ENCODE measurements at regions not wholly inside any gene's neighbourhood (a gene's known extent, or its start where the extent isn't known, plus 50 kb on each side); places are given as distances from the start of the nearest gene placed in this dataset.
"Not testable (repeated sequence)": the region's sequence is repeated elsewhere in the genome, so short reads cannot be mapped to it uniquely, and the experiment has no call there.

GRCh38 chr7:42650701-42651100, 261.2 kb downstream of the C7orf25 start:
- no peaks in the 10 kb centered on the region for H3K36me3 ChIP-seq (ENCODE audit: control insufficient read depth, insufficient read depth, low read length)
- no CpG with 5 or more reads among the region's 1 CpG for WGBS (ENCODE audit: extremely low coverage, insufficient coverage, low lambda C conversion rate)
- no peak for DNase-seq

GRCh38 chr7:42650171-42650570, 261.7 kb downstream of the C7orf25 start:
- Histone ChIP-seq H3K56ac (ENCODE audit: low read length) (no peak overlapping the region), H3K27ac (ENCODE audit: low read depth, low read length) (no peak overlapping the region), H4K8ac (ENCODE audit: low read depth, low read length) (no peak overlapping the region), H3K4me3 (ENCODE audit: low read length) (no peak overlapping the region), H3K4ac (ENCODE audit: low read depth, low read length) (no peak overlapping the region), H2BK5ac (ENCODE audit: low read length) (no peak overlapping the region), H2BK15ac (replicated peaks; ENCODE audit: low read depth) (no peak overlapping the region), H4K5ac (ENCODE audit: low read length) (no peak overlapping the region), H3K79me1 (ENCODE audit: low read length) (no peaks in the 10 kb centered on the region), H3K23ac (ENCODE audit: low read length) (no peak overlapping the region), H3K9ac (ENCODE audit: low read length) (no peak overlapping the region), H3K27me3 (ENCODE audit: insufficient read depth, low read length, poor library complexity) (no peaks in the 10 kb centered on the region), H3K79me2 (ENCODE audit: control insufficient read depth, insufficient read depth, low read length) (no peaks in the 10 kb centered on the region), H2AK5ac (ENCODE audit: low read length) (no peak overlapping the region), H3K4me1 (ENCODE audit: control insufficient read depth, low read depth, low read length) (no peaks in the 10 kb centered on the region), H3K18ac (ENCODE audit: low read length) (no peak overlapping the region), H3K36me3 (ENCODE audit: control insufficient read depth, insufficient read depth, low read length) (no peaks in the 10 kb centered on the region), H2BK120ac (ENCODE audit: low read depth, low read length) (no peak overlapping the region), H3K4me2 (ENCODE audit: low read length) (no peak overlapping the region)
- WGBS (ENCODE audit: extremely low coverage, insufficient coverage, low lambda C conversion rate) = no CpG with 5 or more reads among the region's 6 CpGs
- DNase-seq = no peak

More at GRCh38 chr7:42650701-42651100, 261.2 kb downstream of the C7orf25 start:
- no peaks in the 10 kb centered on the region for H3K27me3 ChIP-seq (ENCODE audit: insufficient read depth, low read length, poor library complexity)
- no peaks in the 10 kb centered on the region for H3K79me2 ChIP-seq (ENCODE audit: control insufficient read depth, insufficient read depth, low read length)
- H2AK5ac ChIP-seq (ENCODE audit: low read length) = no peak overlapping the region
- no peak overlapping the region for H3K4me2 ChIP-seq (ENCODE audit: low read length)
- no peak overlapping the region for H2BK5ac ChIP-seq (ENCODE audit: low read length)
- H3K4me3 ChIP-seq (ENCODE audit: low read length) = no peak overlapping the region
- H4K8ac ChIP-seq (ENCODE audit: low read depth, low read length) = no peak overlapping the region
- no peak overlapping the region for H3K56ac ChIP-seq (ENCODE audit: low read length)
- no peaks in the 10 kb centered on the region for H3K79me1 ChIP-seq (ENCODE audit: low read length)
- no peak overlapping the region for H3K18ac ChIP-seq (ENCODE audit: low read length)
- H2BK120ac ChIP-seq (ENCODE audit: low read depth, low read length) = no peak overlapping the region
- H2BK15ac ChIP-seq (replicated peaks; ENCODE audit: low read depth) = no peak overlapping the region
- no peak overlapping the region for H3K9ac ChIP-seq (ENCODE audit: low read length)
- no peak overlapping the region for H3K4ac ChIP-seq (ENCODE audit: low read depth, low read length)
- H4K5ac ChIP-seq (ENCODE audit: low read length) = no peak overlapping the region
- no peak overlapping the region for H3K23ac ChIP-seq (ENCODE audit: low read length)
- no peaks in the 10 kb centered on the region for H3K4me1 ChIP-seq (ENCODE audit: control insufficient read depth, low read depth, low read length)
- no peak overlapping the region for H3K27ac ChIP-seq (ENCODE audit: low read depth, low read length)

DNA sequence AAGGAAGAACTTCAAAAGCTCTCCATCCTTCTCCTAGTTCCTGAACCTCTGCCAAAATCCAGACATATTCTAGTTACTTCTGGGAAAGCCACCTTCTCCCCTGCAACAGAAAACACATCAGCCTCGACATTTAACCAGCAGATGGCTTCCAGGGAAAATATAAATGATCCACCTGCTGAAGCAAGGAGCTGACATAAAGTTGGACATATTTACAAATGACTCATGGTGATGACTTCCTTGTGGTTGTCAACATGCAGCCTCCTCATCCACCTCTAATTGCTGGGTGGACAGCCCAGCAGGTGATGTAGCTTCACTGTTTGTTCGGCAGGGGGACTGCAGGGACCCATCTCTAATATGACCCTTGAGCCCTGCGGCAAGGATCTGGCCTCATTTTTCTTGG, 266.0 kb downstream of the C7orf25 start:
- Histone ChIP-seq H2BK5ac (ENCODE audit: low read length) (no peak overlapping the region), H3K79me2 (ENCODE audit: control insufficient read depth, insufficient read depth, low read length) (no peaks in the 10 kb centered on the region), H3K4me3 (ENCODE audit: low read length) (no peak overlapping the region), H4K8ac (ENCODE audit: low read depth, low read length) (no peak overlapping the region), H3K4ac (ENCODE audit: low read depth, low read length) (no peak overlapping the region), H3K56ac (ENCODE audit: low read length) (no peak overlapping the region), H3K4me1 (ENCODE audit: control insufficient read depth, low read depth, low read length) (no peaks in the 10 kb centered on the region), H2AK5ac (ENCODE audit: low read length) (no peak overlapping the region), H3K27ac (ENCODE audit: low read depth, low read length) (no peak overlapping the region), H2BK15ac (replicated peaks; ENCODE audit: low read depth) (no peak overlapping the region), H3K4me2 (ENCODE audit: low read length) (no peak overlapping the region), H3K36me3 (ENCODE audit: control insufficient read depth, insufficient read depth, low read length) (no peaks in the 10 kb centered on the region), H4K5ac (ENCODE audit: low read length) (no peak overlapping the region), H3K9ac (ENCODE audit: low read length) (no peak overlapping the region), H3K79me1 (ENCODE audit: low read length) (no peaks in the 10 kb centered on the region), H3K18ac (ENCODE audit: low read length) (no peak overlapping the region), H2BK120ac (ENCODE audit: low read depth, low read length) (no peak overlapping the region), H3K27me3 (ENCODE audit: insufficient read depth, low read length, poor library complexity) (no peaks in the 10 kb centered on the region), H3K23ac (ENCODE audit: low read length) (no peak overlapping the region)
- WGBS (ENCODE audit: extremely low coverage, insufficient coverage, low lambda C conversion rate) = no CpG with 5 or more reads among the region's 3 CpGs
- no peak for DNase-seq

GRCh38 chr7:42642699-42643098, 269.2 kb downstream of the C7orf25 start:
- Histone ChIP-seq H3K27ac (ENCODE audit: low read depth, low read length) (no peak overlapping the region), H4K5ac (ENCODE audit: low read length) (no peak overlapping the region), H2BK120ac (ENCODE audit: low read depth, low read length) (no peak overlapping the region), H3K79me1 (ENCODE audit: low read length) (no peaks in the 10 kb centered on the region), H3K9ac (ENCODE audit: low read length) (no peak overlapping the region), H3K23ac (ENCODE audit: low read length) (no peak overlapping the region), H3K4me2 (ENCODE audit: low read length) (no peak overlapping the region), H3K79me2 (ENCODE audit: control insufficient read depth, insufficient read depth, low read length) (no peaks in the 10 kb centered on the region), H3K56ac (ENCODE audit: low read length) (no peak overlapping the region), H2BK5ac (ENCODE audit: low read length) (no peak overlapping the region), H3K27me3 (ENCODE audit: insufficient read depth, low read length, poor library complexity) (no peaks in the 10 kb centered on the region), H4K8ac (ENCODE audit: low read depth, low read length) (no peak overlapping the region), H2AK5ac (ENCODE audit: low read length) (no peak overlapping the region), H3K36me3 (ENCODE audit: control insufficient read depth, insufficient read depth, low read length) (no peaks in the 10 kb centered on the region), H3K4me3 (ENCODE audit: low read length) (no peak overlapping the region), H2BK15ac (replicated peaks; ENCODE audit: low read depth) (no peak overlapping the region), H3K18ac (ENCODE audit: low read length) (no peak overlapping the region), H3K4ac (ENCODE audit: low read depth, low read length) (no peak overlapping the region), H3K4me1 (ENCODE audit: control insufficient read depth, low read depth, low read length) (no peaks in the 10 kb centered on the region)
- no peak for DNase-seq

DNA sequence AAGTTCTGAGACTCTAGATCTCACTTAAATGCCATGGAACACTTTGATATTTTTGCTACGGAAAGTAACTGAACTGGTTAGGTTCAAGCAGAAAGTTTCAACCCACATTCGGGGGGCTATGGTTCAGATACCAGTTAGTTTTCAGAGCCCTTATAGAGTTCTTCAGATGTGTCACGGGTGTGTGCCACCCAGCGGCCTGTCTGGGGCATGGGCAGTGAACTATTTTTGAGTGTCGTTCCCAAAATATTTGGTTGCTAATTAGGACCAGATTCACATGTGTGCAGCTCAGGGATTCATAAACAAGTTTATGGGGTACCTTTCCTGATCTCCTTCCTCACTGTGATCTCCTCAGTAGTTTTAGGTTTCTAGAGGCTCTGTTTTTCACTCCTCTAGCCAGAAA, 271.9 kb downstream of the C7orf25 start:
- Histone ChIP-seq H3K4me1 (ENCODE audit: control insufficient read depth, low read depth, low read length) (no peaks in the 10 kb centered on the region), H2BK120ac (ENCODE audit: low read depth, low read length) (no peak overlapping the region), H3K79me1 (ENCODE audit: low read length) (no peaks in the 10 kb centered on the region), H3K79me2 (ENCODE audit: control insufficient read depth, insufficient read depth, low read length) (no peaks in the 10 kb centered on the region), H4K8ac (ENCODE audit: low read depth, low read length) (no peak overlapping the region), H2BK5ac (ENCODE audit: low read length) (no peak overlapping the region), H3K18ac (ENCODE audit: low read length) (no peak overlapping the region), H3K9ac (ENCODE audit: low read length) (no peak overlapping the region), H3K56ac (ENCODE audit: low read length) (no peak overlapping the region), H4K5ac (ENCODE audit: low read length) (no peak overlapping the region), H3K4ac (ENCODE audit: low read depth, low read length) (no peak overlapping the region), H3K36me3 (ENCODE audit: control insufficient read depth, insufficient read depth, low read length) (no peaks in the 10 kb centered on the region), H2BK15ac (replicated peaks; ENCODE audit: low read depth) (no peak overlapping the region), H3K4me3 (ENCODE audit: low read length) (no peak overlapping the region), H3K4me2 (ENCODE audit: low read length) (no peak overlapping the region), H3K27me3 (ENCODE audit: insufficient read depth, low read length, poor library complexity) (no peaks in the 10 kb centered on the region), H3K27ac (ENCODE audit: low read depth, low read length) (no peak overlapping the region), H3K23ac (ENCODE audit: low read length) (no peak overlapping the region), H2AK5ac (ENCODE audit: low read length) (no peak overlapping the region)
- WGBS (ENCODE audit: extremely low coverage, insufficient coverage, low lambda C conversion rate) = no CpG with 5 or more reads among the region's 5 CpGs
- no peak for DNase-seq

DNA sequence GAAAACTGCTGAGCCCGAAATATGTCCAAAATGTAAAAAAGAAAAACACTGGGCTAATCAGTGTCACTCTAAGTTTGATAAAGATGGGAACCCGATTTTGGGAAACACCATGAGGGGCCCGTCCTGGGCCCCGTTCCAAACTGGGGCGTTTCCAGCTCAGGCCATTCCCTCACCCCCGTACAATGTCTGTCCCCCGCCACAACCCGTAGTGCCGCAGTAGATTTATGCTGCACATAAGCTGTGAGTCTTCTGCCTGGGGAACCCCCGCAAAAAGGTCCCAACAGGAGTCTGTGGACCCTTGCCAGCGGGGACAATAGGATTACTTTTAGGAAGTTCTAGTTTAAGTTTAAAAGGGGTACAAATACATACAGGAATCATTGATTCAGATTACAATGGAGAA, 275.5 kb downstream of the C7orf25 start:
- H3K4me2 ChIP-seq (ENCODE audit: low read length); H3K27ac ChIP-seq (ENCODE audit: low read depth, low read length); H2BK5ac ChIP-seq (ENCODE audit: low read length); H3K18ac ChIP-seq (ENCODE audit: low read length); H3K4ac ChIP-seq (ENCODE audit: low read depth, low read length); H3K4me3 ChIP-seq (ENCODE audit: low read length); H4K5ac ChIP-seq (ENCODE audit: low read length); H3K79me2 ChIP-seq (ENCODE audit: control insufficient read depth, insufficient read depth, low read length); H3K56ac ChIP-seq (ENCODE audit: low read length); H2AK5ac ChIP-seq (ENCODE audit: low read length); H3K36me3 ChIP-seq (ENCODE audit: control insufficient read depth, insufficient read depth, low read length); H2BK120ac ChIP-seq (ENCODE audit: low read depth, low read length); H3K79me1 ChIP-seq (ENCODE audit: low read length); H3K4me1 ChIP-seq (ENCODE audit: control insufficient read depth, low read depth, low read length); DNase-seq; H4K8ac ChIP-seq (ENCODE audit: low read depth, low read length); H2BK15ac ChIP-seq (replicated peaks; ENCODE audit: low read depth); H3K27me3 ChIP-seq (ENCODE audit: insufficient read depth, low read length, poor library complexity); H3K23ac ChIP-seq (ENCODE audit: low read length); H3K9ac ChIP-seq (ENCODE audit: low read length): not testable (repeated sequence)
- no CpG with 5 or more reads among the region's 11 CpGs for WGBS (ENCODE audit: extremely low coverage, insufficient coverage, low lambda C conversion rate)

All from mesendoderm (in vitro differentiated cells).